Large intestine (tissue), 3 donors: ENCODE measurements at regions not wholly inside any gene's neighbourhood (a gene's known extent, or its start where the extent isn't known, plus 50 kb on each side); places are given as distances from the start of the nearest gene placed in this dataset.

ENCODE experiments used
- DNase-seq, 2 donors: peaks; one replicate each; pipeline versions ENCODE4 v3.0.0 to v3.0.0-alpha.2; 2013
- H3K27ac ChIP-seq: one replicate; pipeline ENCODE4 v1.5.1; 2013; ENCODE audit warnings: low read length
- H3K27me3 ChIP-seq: 2 replicates; pipeline ENCODE4 v1.6.1; 2013; ENCODE audit warnings: low read length; ENCODE audit not compliant: control insufficient read depth, insufficient read depth
- H3K36me3 ChIP-seq: 2 replicates; pipeline ENCODE4 v1.6.1; 2013; ENCODE audit warnings: low read length; ENCODE audit not compliant: control insufficient read depth, insufficient read depth
- H3K4me1 ChIP-seq: one replicate; pipeline ENCODE4 v1.6.1; 2013; ENCODE audit warnings: low read length; ENCODE audit not compliant: control insufficient read depth, insufficient read depth
- H3K4me3 ChIP-seq: one replicate; pipeline ENCODE4 v1.5.1; 2013; ENCODE audit warnings: low read length
- H3K9me3 ChIP-seq: one replicate; pipeline ENCODE4 v1.6.1; 2013; ENCODE audit warnings: mild to moderate bottlenecking, low read depth, low read length, moderate library complexity; ENCODE audit not compliant: control insufficient read depth
- WGBS: methylation state at CpG from one replicate; pipeline ENCODE4 v1.1.5; 2013; ENCODE audit warnings: low lambda C conversion rate; ENCODE audit not compliant: insufficient coverage; 5-methylcytosine and 5-hydroxymethylcytosine counted together

DNA sequence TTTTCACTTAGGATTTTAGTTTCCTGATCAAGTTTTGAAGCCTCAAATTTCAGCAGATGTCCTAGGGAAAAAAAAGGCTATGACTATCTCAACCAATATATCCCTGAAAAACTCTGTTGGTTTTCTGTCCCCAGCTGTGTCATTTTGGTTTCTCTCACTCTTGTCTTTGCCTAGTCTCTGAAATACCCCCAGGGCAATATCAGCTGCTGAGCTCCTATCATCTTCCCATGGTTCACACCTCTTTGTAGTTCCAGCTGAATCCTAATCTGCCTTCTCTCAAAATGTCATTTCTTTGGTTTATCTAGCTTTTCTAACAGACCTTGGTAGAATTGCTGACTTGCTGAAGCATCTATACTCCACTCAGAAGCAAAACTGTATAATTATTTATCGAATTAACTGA lies 2370.5 kb downstream of the ARAP2 start:
- H3K4me3 ChIP-seq = no peak overlapping the region
- peak in 1 of 2 donors; percentile 2 for DNase-seq
- H3K4me1 ChIP-seq = no peaks in the 10 kb centered on the region
- no peaks in the 10 kb centered on the region for H3K9me3 ChIP-seq
- H3K27ac ChIP-seq = no peak overlapping the region
- H3K36me3 ChIP-seq = no peaks in the 10 kb centered on the region
- no peaks in the 10 kb centered on the region for H3K27me3 ChIP-seq
- WGBS = no CpG with 5 or more reads among the region's 1 CpG

DNA sequence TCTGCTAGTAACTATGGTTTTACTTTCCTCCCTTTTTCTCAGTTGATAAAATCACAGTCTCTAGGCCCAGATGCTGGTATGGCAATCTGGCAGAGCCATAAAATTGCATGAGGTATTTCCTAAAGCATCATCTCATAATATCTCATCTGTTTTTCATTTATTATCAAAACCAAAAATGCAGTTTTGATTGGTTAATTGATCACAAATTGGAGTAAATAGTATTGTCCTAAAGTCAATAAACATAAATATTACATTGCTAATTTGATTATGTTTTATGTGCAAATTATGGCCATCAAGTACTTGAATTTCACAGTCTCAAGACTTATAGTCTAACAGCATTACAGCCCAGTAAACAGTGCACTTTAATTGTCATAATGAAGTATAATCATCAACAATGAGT lies 2365.6 kb downstream of the ARAP2 start:
- Histone ChIP-seq H3K4me1 (no peaks in the 10 kb centered on the region), H3K27me3 (no peaks in the 10 kb centered on the region), H3K36me3 (no peaks in the 10 kb centered on the region), H3K9me3 (no peaks in the 10 kb centered on the region), H3K27ac (no peak overlapping the region), H3K4me3 (no peak overlapping the region)
- no peak for DNase-seq

DNA sequence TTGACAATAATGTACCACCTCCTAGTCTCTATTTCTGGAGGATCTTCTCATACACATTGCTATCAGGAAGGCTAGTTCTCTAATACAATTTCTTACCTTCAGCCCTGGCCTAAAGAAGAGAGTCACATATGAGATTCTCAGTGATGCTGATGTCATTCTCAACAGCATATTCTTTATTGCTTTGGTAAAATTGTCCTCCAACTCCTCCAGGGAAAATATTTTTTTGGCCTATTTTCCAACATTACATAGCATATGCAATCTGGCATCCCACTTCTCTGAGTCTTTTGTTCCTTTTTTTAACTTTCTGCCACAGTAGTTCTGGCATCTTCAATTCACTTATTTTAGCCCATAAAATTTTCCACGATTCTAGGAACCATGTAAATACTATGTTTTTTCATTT lies 2363.1 kb downstream of the ARAP2 start:
- H3K27ac ChIP-seq = no peak overlapping the region
- H3K4me1 ChIP-seq = no peaks in the 10 kb centered on the region
- no peaks in the 10 kb centered on the region for H3K9me3 ChIP-seq
- no peak overlapping the region for H3K4me3 ChIP-seq
- H3K36me3 ChIP-seq = no peaks in the 10 kb centered on the region
- no peaks in the 10 kb centered on the region for H3K27me3 ChIP-seq
- DNase-seq = no peak
- WGBS = 100% methylated on average over 1 of the region's 1 CpG

DNA sequence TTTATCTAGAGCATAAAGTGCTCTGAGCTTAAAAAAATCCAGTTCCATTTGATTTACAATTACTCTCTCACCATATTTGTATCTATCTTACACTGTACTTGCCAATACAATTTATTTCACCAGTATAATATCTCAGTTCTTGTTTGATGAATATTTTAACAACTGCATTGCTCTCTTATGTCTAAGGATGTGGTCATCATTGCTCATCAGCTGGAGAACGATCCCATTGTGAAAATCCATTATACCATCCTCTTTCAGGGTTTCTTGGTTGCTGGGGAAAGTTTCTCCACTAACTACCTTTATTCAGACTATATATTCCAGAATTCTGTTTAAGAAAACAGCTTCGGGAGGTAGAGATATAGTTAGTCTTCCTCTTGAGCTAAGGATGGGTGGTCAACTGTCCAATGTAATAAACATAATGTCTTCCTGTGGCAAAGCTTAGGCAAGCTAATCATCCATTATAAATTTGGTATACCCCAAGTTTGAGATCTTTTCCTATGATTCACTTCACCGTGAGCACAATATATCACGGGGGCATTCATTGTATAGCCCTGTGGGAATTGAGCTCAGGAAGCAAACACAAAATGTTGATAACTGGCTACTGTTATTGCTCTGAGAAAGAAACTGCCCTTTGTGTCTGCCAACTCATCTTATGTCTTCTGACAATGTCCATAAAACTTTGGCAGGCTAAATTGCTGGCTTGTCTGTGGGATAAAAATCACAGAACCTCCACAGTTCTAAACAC lies 2361.9 kb downstream of the ARAP2 start:
- Histone ChIP-seq H3K4me1 (no peaks in the 10 kb centered on the region), H3K9me3 (no peaks in the 10 kb centered on the region), H3K4me3 (no peak overlapping the region), H3K27me3 (no peaks in the 10 kb centered on the region), H3K27ac (no peak overlapping the region), H3K36me3 (no peaks in the 10 kb centered on the region)
- DNase-seq = no peak
- 73% methylated on average over 1 of the region's 4 CpGs for WGBS

DNA sequence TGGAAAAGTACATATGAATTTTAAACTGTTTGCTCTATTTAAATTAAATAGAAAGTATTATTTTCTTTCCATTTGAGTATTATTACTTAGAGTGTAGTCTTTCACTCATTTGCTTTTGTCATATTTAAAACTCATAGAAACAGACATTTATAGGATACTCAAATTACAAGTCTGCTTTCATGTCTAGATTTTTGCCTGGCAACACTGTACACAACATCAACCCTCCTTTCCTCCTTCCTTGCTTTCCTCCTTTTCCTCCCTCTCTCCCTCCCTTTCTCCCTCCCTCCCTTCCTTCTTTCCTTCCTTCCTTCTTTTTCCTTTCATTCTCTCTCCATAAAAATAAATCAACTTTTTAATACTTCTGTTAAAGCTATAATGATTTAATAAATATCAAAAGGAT lies 2361.2 kb downstream of the ARAP2 start:
- no peaks in the 10 kb centered on the region for H3K4me1 ChIP-seq
- no peak for DNase-seq
- H3K4me3 ChIP-seq = no peak overlapping the region
- H3K27me3 ChIP-seq = no peaks in the 10 kb centered on the region
- no peaks in the 10 kb centered on the region for H3K36me3 ChIP-seq
- no peak overlapping the region for H3K27ac ChIP-seq
- no peaks in the 10 kb centered on the region for H3K9me3 ChIP-seq

DNA sequence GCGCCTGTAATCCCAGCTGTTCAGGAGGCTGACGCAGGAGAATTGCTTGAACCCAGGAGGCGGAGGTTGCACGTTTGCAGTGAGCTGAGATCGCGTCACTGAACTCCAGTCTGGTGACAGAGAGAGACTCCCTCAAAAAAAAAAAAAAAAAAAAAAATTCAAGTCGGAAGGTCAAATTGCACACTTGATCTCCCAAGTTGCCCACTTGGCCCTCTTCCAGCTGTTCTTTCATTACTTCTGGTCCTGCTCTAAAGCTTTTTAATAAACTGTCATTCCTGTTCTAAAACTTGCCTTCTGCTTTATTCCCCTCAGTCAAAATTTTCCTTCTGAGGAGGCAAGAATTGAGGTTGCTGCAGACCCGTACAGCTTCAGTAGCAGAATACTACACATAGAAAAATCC lies 2358.0 kb downstream of the ARAP2 start:
- no peak for DNase-seq
- H3K4me1 ChIP-seq = no peaks in the 10 kb centered on the region
- no peaks in the 10 kb centered on the region for H3K27me3 ChIP-seq
- no peak overlapping the region for H3K27ac ChIP-seq
- H3K36me3 ChIP-seq = no peaks in the 10 kb centered on the region
- WGBS = 100% methylated on average over 2 of the region's 8 CpGs
- H3K9me3 ChIP-seq = no peaks in the 10 kb centered on the region
- H3K4me3 ChIP-seq = no peak overlapping the region

DNA sequence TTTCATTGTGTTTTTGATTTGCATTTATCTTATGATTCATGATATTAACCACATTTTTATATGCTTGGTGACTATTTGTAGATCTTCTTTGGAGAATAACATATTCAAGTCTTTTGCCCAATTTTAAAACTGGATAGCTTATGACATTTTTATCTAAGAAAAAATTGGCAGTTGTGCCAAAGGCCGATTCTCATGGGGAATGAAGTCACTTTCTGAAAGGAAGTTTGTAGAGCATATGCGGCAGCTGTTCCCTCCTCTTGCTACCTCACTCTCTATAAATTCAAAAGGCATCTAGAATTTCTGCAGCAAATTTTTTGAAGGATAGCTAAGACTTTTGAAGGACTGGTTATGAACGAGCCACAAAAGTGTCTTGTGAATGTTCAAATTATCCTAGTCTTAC lies 2353.5 kb downstream of the ARAP2 start:
- no peak for DNase-seq
- Histone ChIP-seq H3K4me1 (no peaks in the 10 kb centered on the region), H3K27me3 (no peaks in the 10 kb centered on the region), H3K36me3 (no peaks in the 10 kb centered on the region), H3K9me3 (no peaks in the 10 kb centered on the region), H3K27ac (no peak overlapping the region), H3K4me3 (no peak overlapping the region)
- 67% methylated on average over 1 of the region's 3 CpGs for WGBS

DNA sequence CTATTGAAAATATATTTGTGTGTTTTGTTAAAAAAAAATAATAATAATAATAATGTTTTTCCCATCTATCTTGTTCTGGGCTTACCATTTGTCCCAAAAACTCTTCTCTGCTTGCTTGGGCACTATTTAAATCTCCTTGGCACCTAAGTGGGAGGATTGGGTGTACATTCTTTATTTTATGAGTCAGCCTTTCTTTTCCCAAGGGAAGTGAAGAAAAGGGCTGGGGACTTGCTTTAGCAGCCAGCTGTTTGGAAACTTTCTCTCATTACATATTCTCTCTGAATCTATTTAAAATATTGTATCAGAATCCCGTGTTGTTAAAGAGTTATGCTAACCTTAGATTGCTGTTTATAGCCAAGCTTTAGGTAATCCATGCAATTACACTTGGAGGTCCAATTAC lies 2332.4 kb downstream of the ARAP2 start:
- H3K9me3 ChIP-seq = no peaks in the 10 kb centered on the region
- H3K4me1 ChIP-seq = no peaks in the 10 kb centered on the region
- H3K27ac ChIP-seq = no peak overlapping the region
- no peaks in the 10 kb centered on the region for H3K36me3 ChIP-seq
- H3K27me3 ChIP-seq = no peaks in the 10 kb centered on the region
- 100% methylated on average over 1 of the region's 1 CpG for WGBS
- H3K4me3 ChIP-seq = no peak overlapping the region
- no peak for DNase-seq

DNA sequence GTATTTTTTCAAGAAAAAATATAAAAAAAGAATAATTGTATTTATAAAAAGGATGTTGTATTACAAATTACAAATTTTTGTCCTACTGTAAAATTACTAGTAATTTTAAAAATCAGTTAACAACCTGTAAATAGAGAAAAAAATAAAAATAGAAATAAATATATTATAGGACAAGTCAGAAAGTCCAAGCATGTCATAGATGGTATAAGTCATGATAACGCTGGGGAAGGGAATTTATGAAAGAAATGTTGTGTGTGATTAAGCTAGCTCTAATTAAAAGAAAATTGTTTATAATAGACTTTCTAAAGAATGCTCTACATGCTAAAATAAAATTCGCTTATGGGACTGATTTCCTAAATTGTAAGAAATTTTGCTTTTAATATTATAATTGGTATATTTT lies 2329.9 kb downstream of the ARAP2 start:
- H3K9me3 ChIP-seq = no peaks in the 10 kb centered on the region
- WGBS = 92% methylated on average over 1 of the region's 2 CpGs
- no peaks in the 10 kb centered on the region for H3K36me3 ChIP-seq

DNA sequence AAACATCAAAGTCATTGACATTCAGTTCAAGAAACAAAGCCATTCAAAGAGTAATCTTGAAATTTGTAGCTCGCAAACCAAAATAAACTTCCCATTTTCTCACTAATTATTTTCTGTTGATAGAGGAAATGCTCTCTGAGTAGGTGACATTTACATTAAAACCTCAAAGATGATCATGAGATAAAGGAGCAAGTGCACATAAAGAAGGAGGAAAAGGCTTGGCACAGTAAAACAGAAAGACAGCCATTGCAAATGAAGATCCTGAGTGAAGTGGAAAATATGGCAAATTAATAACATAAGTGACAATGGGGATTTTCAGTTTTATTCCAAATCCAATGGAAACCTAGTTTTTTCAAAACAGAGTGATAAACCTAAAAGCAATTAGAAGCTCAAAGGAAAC lies 2320.8 kb downstream of the ARAP2 start:
- no peak overlapping the region for H3K4me3 ChIP-seq
- no CpG with 5 or more reads among the region's 1 CpG for WGBS
- DNase-seq = no peak

More for the DNA sequence above, 2329.9 kb downstream of the ARAP2 start:
- no peaks in the 10 kb centered on the region for H3K27me3 ChIP-seq
- no peak overlapping the region for H3K27ac ChIP-seq
- H3K4me1 ChIP-seq = no peaks in the 10 kb centered on the region
- H3K4me3 ChIP-seq = no peak overlapping the region
- no peak for DNase-seq

DNA sequence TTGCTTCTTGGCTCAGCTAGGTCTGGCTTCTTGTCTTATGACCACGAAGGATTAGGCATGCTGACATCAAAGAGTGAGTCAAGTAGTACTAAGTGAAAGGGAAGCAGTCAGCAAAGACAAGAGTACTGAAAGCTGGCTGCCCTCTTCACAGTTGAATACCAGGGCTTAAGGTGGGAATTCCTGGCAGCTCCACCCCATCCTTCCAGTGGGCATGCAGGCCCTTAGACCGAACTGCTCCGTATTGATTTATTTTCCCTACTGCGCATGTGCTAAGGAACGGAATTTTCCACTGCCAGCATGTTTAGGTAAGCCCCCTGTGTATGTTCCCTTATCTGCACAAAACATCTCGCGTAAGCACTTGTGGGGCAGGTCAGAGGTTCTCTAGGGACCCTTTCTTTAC lies 2320.1 kb downstream of the ARAP2 start:
- Histone ChIP-seq H3K36me3 (no peaks in the 10 kb centered on the region), H3K9me3 (no peaks in the 10 kb centered on the region), H3K27ac (no peak overlapping the region), H3K4me1 (no peaks in the 10 kb centered on the region), H3K27me3 (no peaks in the 10 kb centered on the region), H3K4me3 (no peak overlapping the region)
- no peak for DNase-seq
- whole genome bisulfite sequencing = no CpG with 5 or more reads among the region's 7 CpGs

More for the DNA sequence above, 2320.8 kb downstream of the ARAP2 start:
- H3K36me3 ChIP-seq = no peaks in the 10 kb centered on the region
- no peaks in the 10 kb centered on the region for H3K27me3 ChIP-seq
- H3K9me3 ChIP-seq = no peaks in the 10 kb centered on the region
- H3K27ac ChIP-seq = no peak overlapping the region
- no peaks in the 10 kb centered on the region for H3K4me1 ChIP-seq
